PC-9 (cell line): ENCODE measurements at regions not wholly inside any gene's neighbourhood (a gene's known extent, or its start where the extent isn't known, plus 50 kb on each side); places are given as distances from the start of the nearest gene placed in this dataset.
"Not testable (repeated sequence)": the region's sequence is repeated elsewhere in the genome, so short reads cannot be mapped to it uniquely, and the experiment has no call there.

Experiments used
- EZH2 ChIP-seq: fragments of 200-600 bp; sonication (generic); IDR thresholded peaks from 2 replicates; pipeline ENCODE4 v1.8.0; 2017; ENCODE audit warnings: antibody characterized with exemption, low read depth
- TF ChIP-seq, protein P1 (sequence below): fragments of 200-600 bp; sonication (generic); conservative IDR thresholded peaks from 2 replicates; pipeline ENCODE4 v1.6.1; 2017; ENCODE audit warnings: mixed run types, antibody characterized with exemption, mild to moderate bottlenecking, moderate library complexity

DNA sequence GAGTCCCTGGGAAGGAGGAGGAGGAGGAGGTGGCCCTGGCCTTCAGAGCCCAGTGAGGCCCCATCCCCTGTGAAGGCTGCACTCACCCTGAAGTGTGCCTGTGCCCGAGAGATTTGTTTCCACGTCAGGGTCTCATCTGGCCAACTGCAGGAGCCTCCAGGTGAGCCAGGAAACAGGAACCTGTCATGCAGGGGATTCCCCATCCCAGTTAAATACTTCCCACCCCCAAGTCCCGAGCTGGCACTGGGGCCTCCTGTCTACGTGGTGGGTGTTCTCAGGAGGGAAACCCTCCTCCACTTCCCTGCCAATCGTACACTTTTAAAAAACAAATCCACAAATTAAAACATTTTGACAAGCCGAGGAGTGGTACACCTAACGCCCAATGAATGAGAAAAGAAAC lies 50.9 kb upstream of the SFSWAP start:
- TF ChIP-seq, protein P1, sequence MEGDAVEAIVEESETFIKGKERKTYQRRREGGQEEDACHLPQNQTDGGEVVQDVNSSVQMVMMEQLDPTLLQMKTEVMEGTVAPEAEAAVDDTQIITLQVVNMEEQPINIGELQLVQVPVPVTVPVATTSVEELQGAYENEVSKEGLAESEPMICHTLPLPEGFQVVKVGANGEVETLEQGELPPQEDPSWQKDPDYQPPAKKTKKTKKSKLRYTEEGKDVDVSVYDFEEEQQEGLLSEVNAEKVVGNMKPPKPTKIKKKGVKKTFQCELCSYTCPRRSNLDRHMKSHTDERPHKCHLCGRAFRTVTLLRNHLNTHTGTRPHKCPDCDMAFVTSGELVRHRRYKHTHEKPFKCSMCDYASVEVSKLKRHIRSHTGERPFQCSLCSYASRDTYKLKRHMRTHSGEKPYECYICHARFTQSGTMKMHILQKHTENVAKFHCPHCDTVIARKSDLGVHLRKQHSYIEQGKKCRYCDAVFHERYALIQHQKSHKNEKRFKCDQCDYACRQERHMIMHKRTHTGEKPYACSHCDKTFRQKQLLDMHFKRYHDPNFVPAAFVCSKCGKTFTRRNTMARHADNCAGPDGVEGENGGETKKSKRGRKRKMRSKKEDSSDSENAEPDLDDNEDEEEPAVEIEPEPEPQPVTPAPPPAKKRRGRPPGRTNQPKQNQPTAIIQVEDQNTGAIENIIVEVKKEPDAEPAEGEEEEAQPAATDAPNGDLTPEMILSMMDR, result not testable (repeated sequence)
- TF ChIP-seq EZH2, result not testable (repeated sequence)
